Liver (tissue), 8 donors: ENCODE measurements at regions not wholly inside any gene's neighbourhood (a gene's known extent, or its start where the extent isn't known, plus 50 kb on each side); places are given as distances from the start of the nearest gene placed in this dataset.

Experiments
- DNase-seq: peaks from one replicate; pipeline ENCODE4 v3.0.0-alpha.2; 2017; ENCODE audit warnings: low spot score
- H3K27ac ChIP-seq, 2 donors: one replicate each; pipeline ENCODE4 v1.7.0; 2013; ENCODE audit warnings: inconsistent platforms in 2 of 2, low read length in 2 of 2, control low read depth in 1 of 2, low read depth in 1 of 2, mild to moderate bottlenecking in 1 of 2
- H3K27me3 ChIP-seq, 4 donors: one replicate each; pipeline versions ENCODE4 v1.6.1 to v1.7.0; 2013; ENCODE audit warnings: low read length in 3 of 4, inconsistent platforms in 1 of 4, mild to moderate bottlenecking in 1 of 4, moderate library complexity in 1 of 4; ENCODE audit not compliant: control insufficient read depth in 4 of 4, insufficient read depth in 4 of 4
- H3K36me3 ChIP-seq, 4 donors: one replicate each; pipeline versions ENCODE4 v1.6.1 to v1.7.0; 2013; ENCODE audit warnings: low read length in 3 of 4, mild to moderate bottlenecking in 3 of 4, low read depth in 1 of 4, moderate library complexity in 1 of 4; ENCODE audit not compliant: control insufficient read depth in 4 of 4, insufficient read depth in 3 of 4
- H3K4me1 ChIP-seq, 4 donors: one replicate each; pipeline versions ENCODE4 v1.6.1 to v1.7.0; 2013; ENCODE audit warnings: low read length in 3 of 4, mild to moderate bottlenecking in 3 of 4, moderate library complexity in 1 of 4; ENCODE audit not compliant: control insufficient read depth in 4 of 4, insufficient read depth in 4 of 4
- H3K4me3 ChIP-seq, 3 donors: one replicate each; pipeline versions ENCODE4 v1.6.1 to v1.7.0; 2013; ENCODE audit warnings: low read length in 3 of 3, control low read depth in 1 of 3, low read depth in 1 of 3, mild to moderate bottlenecking in 1 of 3
- H3K9ac ChIP-seq, 2 donors: one replicate each; pipeline ENCODE4 v1.7.0; 2013; ENCODE audit warnings: low read length in 2 of 2, mild to moderate bottlenecking in 2 of 2, moderate library complexity in 2 of 2, control low read depth in 1 of 2, low read depth in 1 of 2
- H3K9me3 ChIP-seq, 4 donors: one replicate each; pipeline versions ENCODE4 v1.6.1 to v1.7.0; 2013; ENCODE audit warnings: low read length in 3 of 4; ENCODE audit not compliant: control insufficient read depth in 4 of 4
- ATF3 ChIP-seq: IDR thresholded peaks from 2 replicates; pipeline ENCODE4 v1.6.1; 2016; ENCODE audit warnings: antibody characterized with exemption
- CTCF ChIP-seq: fragments of 150-350 bp; IDR thresholded peaks from 2 replicates; pipeline ENCODE4 v1.5.1; 2017; ENCODE audit warnings: improper control_type of control experiment, low read depth, low read length; ENCODE audit not compliant: missing input control
- EGR1 ChIP-seq, 2 donors: IDR thresholded peaks; 2 replicates each; pipeline ENCODE4 v1.6.1; 2016 to 2018; ENCODE audit warnings: antibody characterized with exemption in 2 of 2, low read depth in 2 of 2
- FOXA1 ChIP-seq: IDR thresholded peaks from 2 replicates; pipeline ENCODE4 v1.6.1; 2016; ENCODE audit warnings: antibody characterized with exemption
- FOXA2 ChIP-seq: IDR thresholded peaks from 2 replicates; pipeline ENCODE4 v1.6.1; 2016; ENCODE audit warnings: antibody characterized with exemption
- GABPA ChIP-seq, 2 donors: IDR thresholded peaks in 1 of 2; conservative IDR thresholded peaks in 1 of 2; 2 replicates each; pipeline ENCODE4 v1.6.1; 2016; ENCODE audit warnings: antibody characterized with exemption in 2 of 2, mild to moderate bottlenecking in 1 of 2, moderate library complexity in 1 of 2
- HNF4A ChIP-seq, 2 donors: conservative IDR thresholded peaks; 2 replicates each; pipeline ENCODE4 v1.6.1; 2016; ENCODE audit warnings: antibody characterized with exemption in 2 of 2, mild to moderate bottlenecking in 2 of 2
- HNF4G ChIP-seq: IDR thresholded peaks from 2 replicates; pipeline ENCODE4 v1.6.1; 2016; ENCODE audit warnings: antibody characterized with exemption
- JUND ChIP-seq, 2 donors: IDR thresholded peaks; 2 replicates each; pipeline ENCODE4 v1.6.1; 2016; ENCODE audit warnings: antibody characterized with exemption in 2 of 2
- MAX ChIP-seq: IDR thresholded peaks from 2 replicates; pipeline ENCODE4 v1.6.1; 2016; ENCODE audit warnings: antibody characterized with exemption
- NR2F2 ChIP-seq: IDR thresholded peaks from 2 replicates; pipeline ENCODE4 v1.6.1; 2016; ENCODE audit warnings: antibody characterized with exemption
- RAD21 ChIP-seq, 2 donors: IDR thresholded peaks; 2 replicates each; pipeline ENCODE4 v1.6.1; 2016; ENCODE audit warnings: antibody characterized with exemption in 2 of 2, mild to moderate bottlenecking in 2 of 2
- REST ChIP-seq: IDR thresholded peaks from 2 replicates; pipeline ENCODE4 v1.6.1; 2016; ENCODE audit warnings: antibody characterized with exemption, mild to moderate bottlenecking
- RXRA ChIP-seq, 2 donors: IDR thresholded peaks; 2 replicates each; pipeline ENCODE4 v1.6.1; 2017 to 2018; ENCODE audit warnings: antibody characterized with exemption in 2 of 2, mild to moderate bottlenecking in 1 of 2
- SP1 ChIP-seq: IDR thresholded peaks from 2 replicates; pipeline ENCODE4 v1.6.1; 2018; ENCODE audit warnings: antibody characterized with exemption, mild to moderate bottlenecking
- TAF1 ChIP-seq: conservative IDR thresholded peaks from 2 replicates; pipeline ENCODE4 v1.6.1; 2016; ENCODE audit warnings: antibody characterized with exemption, mild to moderate bottlenecking
- YY1 ChIP-seq: IDR thresholded peaks from 2 replicates; pipeline ENCODE4 v1.6.1; 2016; ENCODE audit warnings: antibody characterized with exemption, mild to moderate bottlenecking
- WGBS: extraction: QIAGEN DNeasy Blood & Tissue Kit; methylation state at CpG from one replicate; pipeline ENCODE4 v1.1.7; 2013; 5-methylcytosine and 5-hydroxymethylcytosine counted together
- donor health status: healthy.
- donor health status: healthy.
- donor health status: healthy.
- donor health status: healthy.
- donor health status: healthy.

- WGBS = 66% methylated on average over 6 of the region's 6 CpGs
- Histone ChIP-seq H3K9me3 (no peaks in the 10 kb centered on the region), H3K4me1 (no peaks in the 10 kb centered on the region), H3K27ac (no peak overlapping the region), H3K36me3 (no peaks in the 10 kb centered on the region), H3K4me3 (no peak overlapping the region), H3K27me3 (no peaks in the 10 kb centered on the region), H3K9ac (no peak overlapping the region)
- TF ChIP-seq NR2F2 (no peak), EGR1 (IDR thresholded peaks at IDR 0.05; ENCODE audit: low read depth in 2 of 2) (no peak), FOXA2 (no peak), SP1 (no peak), JUND (IDR thresholded peaks at IDR 0.05) (no peak), GABPA (IDR thresholded peaks at IDR 0.05 in 1 of 2, conservative IDR thresholded peaks at IDR 0.05 in 1 of 2) (no peak), HNF4G (no peak), RAD21 (IDR thresholded peaks at IDR 0.05) (no peak), REST (no peak), HNF4A (conservative IDR thresholded peaks at IDR 0.05) (no peak), FOXA1 (no peak), RXRA (IDR thresholded peaks at IDR 0.05) (no peak), MAX (no peak), TAF1 (no peak), CTCF (no peak), YY1 (no peak), ATF3 (no peak)
- DNase-seq = no peak
Observed at GRCh38 chr2:56127463-56128152, 56.2 kb upstream of the CCDC85A start.

GRCh38 chr2:56128235-56128634, 55.6 kb upstream of the CCDC85A start:
- no peak for DNase-seq
- no peak overlapping the region for H3K9ac ChIP-seq
- H3K27ac ChIP-seq = no peak overlapping the region
- no peaks in the 10 kb centered on the region for H3K36me3 ChIP-seq
- no peaks in the 10 kb centered on the region for H3K4me1 ChIP-seq
- H3K27me3 ChIP-seq = no peaks in the 10 kb centered on the region
- no peak overlapping the region for H3K4me3 ChIP-seq
- WGBS = 78% methylated on average over 3 of the region's 3 CpGs
- H3K9me3 ChIP-seq = no peaks in the 10 kb centered on the region
- TF ChIP-seq FOXA1 = no peak
- no peak for TF ChIP-seq NR2F2
- no peak for TF ChIP-seq TAF1
- TF ChIP-seq SP1 = no peak
- no peak for TF ChIP-seq CTCF
- TF ChIP-seq FOXA2 = no peak
- no peak for TF ChIP-seq ATF3
- no peak for TF ChIP-seq HNF4A (conservative IDR thresholded peaks at IDR 0.05)
- no peak for TF ChIP-seq YY1
- TF ChIP-seq REST = no peak
- no peak for TF ChIP-seq MAX
- TF ChIP-seq GABPA (IDR thresholded peaks at IDR 0.05 in 1 of 2, conservative IDR thresholded peaks at IDR 0.05 in 1 of 2) = no peak
